Fibroblast of skin of right quadriceps (primary cell): ENCODE measurements at regions not wholly inside any gene's neighbourhood (a gene's known extent, or its start where the extent isn't known, plus 50 kb on each side); places are given as distances from the start of the nearest gene placed in this dataset.

Source experiments
- DNase-seq: peaks from one replicate; pipeline ENCODE4 v3.0.0-alpha.2; 2013

GRCh38 chr22:34847072-34847471 lies 218.9 kb upstream of the ISX start:
- peak; percentile 69 for DNase-seq

DNA sequence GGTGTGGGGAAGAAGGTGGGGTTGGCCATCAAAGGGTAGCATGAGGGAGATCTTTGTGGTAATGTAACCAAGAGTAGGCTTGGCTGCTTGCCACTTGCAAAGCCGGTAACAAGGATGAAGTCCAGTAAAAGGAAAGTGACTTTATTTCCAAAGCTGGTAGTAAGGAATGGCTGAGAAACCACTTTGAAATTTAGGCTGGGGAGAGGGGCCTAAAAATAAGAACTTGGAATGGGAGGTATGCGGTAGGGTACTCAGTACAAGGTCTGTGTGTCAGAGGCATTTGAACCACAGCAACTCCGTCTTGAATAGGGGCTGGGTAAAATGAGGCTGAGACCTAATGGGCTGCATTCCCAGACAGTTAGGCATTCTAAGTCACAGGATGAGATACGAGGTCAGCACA lies 216.0 kb upstream of the ISX start:
- DNase-seq, result peak; percentile 71

GRCh38 chr22:34851918-34852662 lies 213.9 kb upstream of the ISX start:
- DNase-seq, result no peak

DNA sequence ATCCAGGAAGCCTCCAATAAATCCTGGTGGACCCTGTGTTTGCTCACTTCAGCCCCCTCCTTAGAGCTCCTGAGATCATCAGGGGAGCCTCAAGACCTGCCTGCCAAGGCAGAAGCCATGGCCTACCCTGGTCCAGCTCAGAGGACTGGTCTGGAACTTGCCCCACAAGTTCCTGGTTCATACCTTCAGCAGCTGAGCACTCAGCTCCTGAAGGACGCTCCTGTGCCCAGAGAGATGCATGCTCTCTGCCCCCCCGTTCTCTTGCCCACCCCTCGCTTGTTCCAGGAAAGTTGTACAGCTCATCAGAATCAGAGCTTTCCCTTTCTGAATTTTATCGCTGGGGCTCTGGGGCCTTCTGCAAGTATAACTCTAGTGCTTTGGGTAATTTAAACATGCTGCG lies 210.5 kb upstream of the ISX start:
- no peak for DNase-seq

- no peak for DNase-seq
Measured at GRCh38 chr22:34858066-34858465, 207.9 kb upstream of the ISX start.

DNA sequence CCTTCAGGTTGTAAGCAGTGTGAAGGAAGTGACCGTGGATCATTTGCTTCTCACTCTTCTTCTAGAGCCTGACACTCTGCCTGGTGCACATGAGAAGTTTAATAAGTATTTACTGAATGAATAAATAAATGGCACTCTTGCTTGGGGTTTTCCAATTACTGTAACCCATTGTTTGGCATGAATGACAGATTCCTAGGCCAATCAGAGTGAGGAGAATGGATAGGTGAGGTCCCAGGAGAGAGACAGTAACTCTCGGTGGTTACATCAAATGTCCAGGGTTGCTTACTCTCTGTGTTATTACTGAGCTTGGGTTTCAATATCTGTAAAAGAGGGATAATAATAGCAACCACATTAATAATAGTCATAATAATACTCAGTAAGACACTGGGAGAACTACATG lies 204.2 kb upstream of the ISX start:
- DNase-seq, result no peak

GRCh38 chr22:34866081-34866480 lies 199.9 kb upstream of the ISX start:
- no peak for DNase-seq

- DNase-seq, result peak; percentile 80
Measured at GRCh38 chr22:34866495-34867131, 199.3 kb upstream of the ISX start.

DNA sequence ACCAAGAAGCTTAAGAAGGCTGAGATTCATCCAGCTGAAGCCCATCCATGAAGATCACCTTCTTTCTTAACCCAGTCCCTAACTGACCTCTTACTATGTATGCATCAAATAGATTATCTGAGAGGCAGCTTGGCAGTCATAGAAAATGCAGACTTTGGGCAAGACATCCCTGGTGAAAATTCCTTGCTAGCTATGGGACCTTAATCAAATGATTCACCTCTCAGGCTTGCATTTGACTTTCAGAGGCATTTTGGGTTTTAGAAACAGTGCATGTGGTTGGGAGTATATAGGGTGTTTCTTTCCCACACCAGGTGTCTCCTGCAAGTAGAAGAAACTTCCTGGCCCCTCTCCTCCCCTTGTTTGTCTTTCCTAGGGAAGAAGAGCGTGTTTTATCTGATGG lies 188.5 kb upstream of the ISX start:
- DNase-seq, result peak; percentile 71

DNA sequence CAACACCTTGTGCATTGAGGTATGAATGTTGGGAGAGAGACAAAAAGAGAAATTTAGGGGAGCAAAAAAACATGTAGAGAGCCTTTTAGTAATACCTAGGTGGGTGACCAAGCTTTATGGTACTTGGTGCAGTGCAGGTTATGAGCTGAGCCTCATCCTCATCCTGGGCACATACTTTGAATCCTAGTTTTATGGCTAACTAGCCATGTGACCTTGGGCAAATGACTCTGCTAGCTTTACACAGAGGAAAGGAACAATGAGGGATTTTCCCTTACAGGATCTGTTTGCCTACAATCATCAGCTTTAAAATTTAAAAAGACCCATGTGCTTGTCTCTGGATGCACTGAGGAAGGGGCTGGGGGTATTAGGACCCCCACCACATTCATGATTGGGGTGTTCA lies 187.8 kb upstream of the ISX start:
- DNase-seq, result no peak

- DNase-seq, result peak; percentile 78
Measured at GRCh38 chr22:34879001-34879400, 187.0 kb upstream of the ISX start.

- DNase-seq, result peak; percentile 30
Measured at GRCh38 chr22:34880662-34881061, 185.3 kb upstream of the ISX start.

- DNase-seq, result no peak
Measured at GRCh38 chr22:34881453-34881852, 184.5 kb upstream of the ISX start.

DNA sequence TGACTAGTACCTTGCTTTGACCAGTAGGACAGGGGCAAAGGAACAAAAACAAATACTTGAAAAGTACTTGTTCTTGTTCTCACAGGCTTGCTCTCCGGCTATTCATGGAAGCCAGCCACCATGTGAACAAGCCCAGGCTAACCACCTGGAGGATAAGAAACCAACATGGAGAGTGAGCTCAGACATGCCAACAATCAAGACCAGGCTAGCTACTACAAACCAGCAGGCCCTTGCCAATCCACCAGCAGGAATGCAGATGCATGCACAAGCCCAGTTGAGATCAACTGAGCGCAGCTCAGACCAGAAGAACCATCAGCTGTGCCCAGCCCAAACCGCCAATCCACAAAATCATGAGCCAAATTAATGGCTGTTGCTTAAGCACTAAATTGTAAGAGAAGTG lies 180.1 kb upstream of the ISX start:
- no peak for DNase-seq

DNA sequence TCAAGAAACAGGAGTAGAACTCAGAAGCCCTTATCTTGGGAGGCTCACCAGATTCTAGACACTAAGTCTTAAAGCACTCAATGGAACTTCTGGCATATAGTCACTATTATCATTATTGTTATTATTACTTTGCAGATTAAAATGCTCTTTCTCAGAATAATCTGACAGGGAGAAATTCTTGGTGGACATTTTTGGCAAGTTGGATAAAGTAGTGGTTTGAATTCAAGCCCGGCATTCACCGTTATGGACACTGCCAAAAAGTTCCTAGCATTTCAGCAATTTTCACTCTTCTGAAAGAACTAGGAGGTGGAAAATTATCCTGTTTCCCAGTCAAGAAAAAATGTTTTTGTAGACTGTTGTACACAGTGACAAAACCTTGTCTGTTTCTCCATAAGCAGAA lies 179.6 kb upstream of the ISX start:
- peak; percentile 3 for DNase-seq

DNA sequence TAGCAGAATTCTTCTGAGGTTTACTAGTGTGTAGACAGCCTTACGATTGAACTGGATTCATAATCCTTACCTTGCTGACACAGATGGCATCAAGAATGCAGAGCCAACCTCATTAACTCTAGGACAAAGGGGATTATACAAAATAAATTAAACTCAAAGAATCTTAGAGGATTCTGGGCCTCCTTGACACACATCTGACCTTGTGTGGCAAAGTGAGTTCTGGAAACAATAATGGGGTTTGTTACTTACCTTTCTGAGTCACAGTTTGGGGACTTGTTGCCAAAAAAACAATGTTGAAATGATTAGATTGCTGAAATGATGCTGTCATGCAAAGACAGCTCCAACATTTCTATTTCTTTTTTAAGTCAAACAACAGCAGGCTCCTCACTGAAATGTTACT lies 179.1 kb upstream of the ISX start:
- peak; percentile 36 for DNase-seq

GRCh38 chr22:34897126-34897525 lies 168.8 kb upstream of the ISX start:
- DNase-seq, result peak; percentile 17

DNA sequence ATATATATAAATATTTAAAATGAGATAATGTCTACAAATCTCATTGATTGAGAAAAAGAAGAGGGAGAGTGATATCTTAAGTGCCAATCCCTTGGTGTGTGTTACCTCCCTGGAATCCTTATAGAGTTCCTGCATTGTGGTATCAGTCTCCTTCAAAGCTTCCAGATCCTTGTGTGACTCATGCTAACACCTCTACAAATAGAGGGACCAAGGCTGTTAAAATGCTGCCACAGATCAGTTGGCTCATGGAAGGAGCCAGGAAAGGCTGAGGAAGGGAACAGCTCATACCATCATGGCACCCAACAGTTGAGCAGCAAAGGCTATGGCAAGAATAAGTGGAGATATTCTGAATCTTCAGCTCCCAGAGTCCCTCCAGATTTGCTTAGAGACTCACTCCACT lies 163.6 kb upstream of the ISX start:
- DNase-seq, result no peak

DNA sequence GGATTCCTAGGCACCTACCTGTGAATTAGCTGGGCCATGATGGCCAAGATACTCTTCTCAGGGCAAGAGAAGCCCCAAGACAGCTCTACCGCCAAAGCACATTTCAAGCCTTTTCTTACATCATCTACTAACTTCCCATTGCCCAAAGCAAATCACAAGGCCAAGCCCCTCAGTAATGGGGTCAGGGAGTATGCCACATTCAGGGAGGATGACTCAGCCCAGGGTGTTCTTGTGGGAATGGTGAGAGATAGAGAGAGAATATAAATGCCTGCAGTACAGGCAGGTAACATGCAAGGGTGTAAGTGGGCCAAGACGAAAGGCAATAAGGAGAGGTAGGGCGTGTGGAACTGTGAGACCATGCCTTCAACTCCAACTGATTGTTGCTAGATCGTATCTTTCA lies 162.5 kb upstream of the ISX start:
- no peak for DNase-seq

DNA sequence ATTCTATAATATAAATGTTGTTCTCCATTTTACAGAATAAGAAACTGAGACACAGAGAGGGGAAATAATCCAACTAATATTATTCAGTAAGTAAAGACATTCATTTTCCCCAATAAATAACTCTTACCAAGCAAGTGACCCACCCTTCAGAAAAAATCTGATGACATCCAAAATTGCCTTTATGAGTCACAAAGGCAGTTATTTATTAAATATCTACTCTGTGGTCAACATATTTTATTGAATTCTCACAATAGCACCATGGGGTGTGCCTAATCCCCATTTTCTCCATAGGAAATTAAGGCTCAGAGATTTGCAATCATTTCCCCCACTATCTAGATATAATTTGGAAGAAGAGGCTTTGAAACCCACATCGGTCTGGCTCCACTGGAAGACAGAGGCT lies 161.5 kb upstream of the ISX start:
- DNase-seq, result peak; percentile 22

DNA sequence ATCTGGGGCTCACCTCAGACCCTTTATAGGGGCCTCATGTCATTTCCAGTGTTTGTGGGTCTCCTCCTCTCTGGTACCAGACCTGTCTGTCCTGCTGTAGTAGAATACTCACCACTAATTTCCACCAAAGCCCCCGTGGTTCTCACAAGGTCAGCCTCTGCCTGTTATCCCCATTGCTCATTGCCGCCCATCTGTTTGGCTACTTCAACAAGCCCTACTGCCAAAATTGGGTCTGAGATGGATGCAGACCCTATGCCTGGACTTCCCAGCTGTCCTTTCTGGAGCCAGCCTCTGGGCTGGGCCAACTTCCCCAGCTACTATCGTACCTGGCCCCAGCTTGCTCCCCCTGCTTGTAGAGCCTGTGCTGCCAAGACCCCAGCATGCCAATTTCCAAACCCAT lies 152.1 kb upstream of the ISX start:
- no peak for DNase-seq

- DNase-seq, result peak; percentile 55
Measured at GRCh38 chr22:34914846-34915245, 151.1 kb upstream of the ISX start.

GRCh38 chr22:34917239-34917638 lies 148.7 kb upstream of the ISX start:
- peak; percentile 9 for DNase-seq

- DNase-seq, result no peak
Measured at GRCh38 chr22:34931026-34931425, 134.9 kb upstream of the ISX start.

- no peak for DNase-seq
Measured at GRCh38 chr22:34934261-34934660, 131.7 kb upstream of the ISX start.
